CD14-positive monocyte (primary cell): ENCODE measurements at regions not wholly inside any gene's neighbourhood (a gene's known extent, or its start where the extent isn't known, plus 50 kb on each side); places are given as distances from the start of the nearest gene placed in this dataset.
A peak's percentile ranks its signal among the peaks of the same experiment; 100 is the strongest.

Source experiments
- DNase-seq, 3 donors: peaks; one replicate each; pipeline ENCODE4 v3.0.0-alpha.2; 2011 to 2022
- H2AFZ ChIP-seq: 2 replicates; pipeline ENCODE4 v1.6.0; 2012; ENCODE audit warnings: mild to moderate bottlenecking, low read depth, low read length, inconsistent platforms; ENCODE audit not compliant: insufficient read depth, poor library complexity, severe bottlenecking
- H3K27ac ChIP-seq, 2 donors: 1 replicate in 1 of 2; 2 replicates in 1 of 2; pipeline ENCODE4 v1.5.1; 2012 to 2013; ENCODE audit warnings: low read length in 2 of 2, control low read depth in 1 of 2, inconsistent platforms in 1 of 2, low read depth in 1 of 2, mild to moderate bottlenecking in 1 of 2
- H3K27me3 ChIP-seq, 2 donors: one replicate each; pipeline versions ENCODE4 v1.6.0 to v1.6.1; 2011 to 2013; ENCODE audit warnings: low read length in 2 of 2; ENCODE audit not compliant: control insufficient read depth in 2 of 2, insufficient read depth in 2 of 2
- H3K36me3 ChIP-seq, 2 donors: replicated peaks in 1 of 2; 1 replicate in 1 of 2; 2 replicates in 1 of 2; pipeline versions ENCODE4 v1.5.1 to v1.6.1; 2012 to 2013; ENCODE audit warnings: low read length in 2 of 2, control low read depth in 1 of 2, inconsistent platforms in 1 of 2, mild to moderate bottlenecking in 1 of 2; ENCODE audit not compliant: insufficient read depth in 2 of 2, control insufficient read depth in 1 of 2
- H3K4me1 ChIP-seq, 2 donors: 1 replicate in 1 of 2; 2 replicates in 1 of 2; pipeline versions ENCODE4 v1.5.1 to v1.6.1; 2012 to 2013; ENCODE audit warnings: low read length in 2 of 2, control low read depth in 1 of 2, inconsistent platforms in 1 of 2, mild to moderate bottlenecking in 1 of 2, moderate library complexity in 1 of 2; ENCODE audit not compliant: insufficient read depth in 2 of 2, control insufficient read depth in 1 of 2
- H3K4me2 ChIP-seq: replicated peaks from 2 replicates; pipeline ENCODE3; 2012; ENCODE audit warnings: low read length, moderate library complexity, mild to moderate bottlenecking; ENCODE audit not compliant: poor library complexity, severe bottlenecking; ENCODE audit errors: extremely low read depth
- H3K4me3 ChIP-seq, 3 experiments: fragments of 200-600 bp in 1 of 3; sonication (generic) in 1 of 3; replicated peaks in 1 of 3; 1 replicate in 2 of 3; 2 replicates in 1 of 3; pipeline ENCODE4 v1.5.1; 2011 to 2013; ENCODE audit warnings: low read length in 3 of 3, mild to moderate bottlenecking in 3 of 3, control low read depth in 2 of 3, low read depth in 2 of 3, inconsistent platforms in 1 of 3, moderate library complexity in 1 of 3
- H3K79me2 ChIP-seq: 2 replicates; pipeline ENCODE4 v1.6.0; 2012; ENCODE audit warnings: mild to moderate bottlenecking, control low read depth, inconsistent platforms, low read length, moderate library complexity; ENCODE audit not compliant: insufficient read depth
- H3K9ac ChIP-seq: 2 replicates; pipeline ENCODE4 v1.6.0; 2017; ENCODE audit warnings: low read length, mild to moderate bottlenecking; ENCODE audit not compliant: insufficient read depth, poor library complexity, severe bottlenecking
- H3K9me3 ChIP-seq, 2 donors: replicated peaks in 1 of 2; 1 replicate in 1 of 2; 2 replicates in 1 of 2; pipeline versions ENCODE4 v1.5.1 to v1.6.1; 2012 to 2013; ENCODE audit warnings: low read length in 2 of 2, control low read depth in 1 of 2; ENCODE audit not compliant: control insufficient read depth in 1 of 2, insufficient read depth in 1 of 2
- H4K20me1 ChIP-seq: 2 replicates; pipeline ENCODE4 v1.6.0; 2012; ENCODE audit warnings: mild to moderate bottlenecking, low read length, control low read depth, moderate library complexity; ENCODE audit not compliant: insufficient read depth
- H3K27ac Mint-ChIP-seq, 7 donors: one replicate each; pipeline ENCODE4 v1.8.0; 2020; ENCODE audit warnings: mild to moderate bottlenecking in 7 of 7, mixed read lengths in 7 of 7, moderate library complexity in 6 of 7, inconsistent platforms in 2 of 7
- H3K27me3 Mint-ChIP-seq, 3 donors: one replicate each; pipeline ENCODE4 v1.8.0; 2021 to 2022; ENCODE audit warnings: low read depth in 3 of 3, mild to moderate bottlenecking in 3 of 3, mixed read lengths in 3 of 3, moderate library complexity in 3 of 3, inconsistent platforms in 1 of 3
- H3K36me3 Mint-ChIP-seq, 2 donors: one replicate each; pipeline ENCODE4 v1.8.0; 2020; ENCODE audit warnings: mixed read lengths in 2 of 2, inconsistent platforms in 1 of 2, mild to moderate bottlenecking in 1 of 2
- H3K4me1 Mint-ChIP-seq: one replicate; pipeline ENCODE4 v1.8.0; 2020; ENCODE audit warnings: mild to moderate bottlenecking, mixed read lengths
- H3K4me3 Mint-ChIP-seq, 2 donors: one replicate each; pipeline ENCODE4 v1.8.0; 2020; ENCODE audit warnings: mild to moderate bottlenecking in 2 of 2, mixed read lengths in 2 of 2, moderate library complexity in 1 of 2
- H3K9me3 Mint-ChIP-seq, 7 donors: one replicate each; pipeline ENCODE4 v1.8.0; 2020 to 2022; ENCODE audit warnings: mixed read lengths in 7 of 7, mild to moderate bottlenecking in 6 of 7, moderate library complexity in 6 of 7, inconsistent platforms in 2 of 7
- CTCF ChIP-seq: fragments of 200-600 bp; IDR thresholded peaks from one replicate; pipeline ENCODE4 v1.8.0; 2022; ENCODE audit warnings: antibody characterized with exemption, mild to moderate bottlenecking
- WGBS: methylation state at CpG from one replicate; pipeline ENCODE4 v1.1.5; 2013; ENCODE audit warnings: missing lambda C conversion rate; ENCODE audit not compliant: insufficient coverage; 5-methylcytosine and 5-hydroxymethylcytosine counted together
- intact Hi-C, 2 donors: fragments of 100-400 bp; cut with micrococcal nuclease; formaldehyde crosslinking; loops; one replicate each; pipeline versions ENCODE4 v1.15.0 to v1.15.1; 2023

- no peaks in the 10 kb centered on the region for H3K4me1 ChIP-seq
- TF ChIP-seq CTCF, result no peak
- 88% methylated on average over 7 of the region's 9 CpGs for WGBS
- no peaks in the 10 kb centered on the region for H3K36me3 ChIP-seq
- DNase-seq, result no peak
- Mint-ChIP-seq H3K36me3 (no peaks in the 10 kb centered on the region), H3K9me3 (peaks cover 2 to 17% (median 7%) of the 10 kb centered on the region in 7 donors), H3K4me1 (no peaks in the 10 kb centered on the region), H3K27ac (no peak overlapping the region), H3K4me3 (no peak overlapping the region), H3K27me3 (peaks cover 6 to 16% (median 6%) of the 10 kb centered on the region in 3 donors)
- H3K27me3 ChIP-seq, result no peaks in the 10 kb centered on the region
- no peaks in the 10 kb centered on the region for H3K79me2 ChIP-seq
- no peak overlapping the region for H3K4me3 ChIP-seq
- H3K9me3 ChIP-seq, result peaks cover 0 to 9% of the 10 kb centered on the region in 2 donors
- H4K20me1 ChIP-seq, result no peaks in the 10 kb centered on the region
- no peak overlapping the region for H3K4me2 ChIP-seq
- intact Hi-C loops, result loop anchor here (2.0 to 5.0 kb wide), 2 partner anchors 15 to 34 kb away; no protein-coding TSS in a partner anchor
- H3K27ac ChIP-seq, result no peak overlapping the region
- no peak overlapping the region for H2AFZ ChIP-seq
- no peak overlapping the region for H3K9ac ChIP-seq
Observed at GRCh38 chr21:43317959-43318358, 109.0 kb downstream of the SIK1 start.

- Mint-ChIP-seq H3K27me3 (peaks cover 4 to 16% (median 6%) of the 10 kb centered on the region in 3 donors), H3K36me3 (no peaks in the 10 kb centered on the region), H3K27ac (peak overlapping the region in 1 of 7 donors; percentile 52), H3K4me1 (no peaks in the 10 kb centered on the region), H3K9me3 (peaks cover 2 to 17% (median 7%) of the 10 kb centered on the region in 7 donors), H3K4me3 (no peak overlapping the region)
- no peak for DNase-seq
- Histone ChIP-seq H3K36me3 (no peaks in the 10 kb centered on the region), H3K27ac (no peak overlapping the region), H3K4me3 (no peak overlapping the region), H3K4me1 (no peaks in the 10 kb centered on the region), H3K9ac (no peak overlapping the region), H3K27me3 (no peaks in the 10 kb centered on the region), H3K9me3 (peaks cover 0 to 9% of the 10 kb centered on the region in 2 donors), H2AFZ (no peak overlapping the region), H3K79me2 (no peaks in the 10 kb centered on the region), H4K20me1 (no peaks in the 10 kb centered on the region), H3K4me2 (no peak overlapping the region)
- 95% methylated on average over 4 of the region's 11 CpGs for WGBS
- TF ChIP-seq CTCF, result no peak
- intact Hi-C loops, result loop anchor here in 1 of 2 donors (5.0 kb wide), 1 partner anchor 35 kb away; no protein-coding TSS in a partner anchor
Observed at GRCh38 chr21:43317254-43317748, 109.6 kb downstream of the SIK1 start.
